ENCODE measurements at regions not wholly inside any gene's neighbourhood (a gene's known extent, or its start where the extent isn't known, plus 50 kb on each side); places are given as distances from the start of the nearest gene placed in this dataset.

DNA sequence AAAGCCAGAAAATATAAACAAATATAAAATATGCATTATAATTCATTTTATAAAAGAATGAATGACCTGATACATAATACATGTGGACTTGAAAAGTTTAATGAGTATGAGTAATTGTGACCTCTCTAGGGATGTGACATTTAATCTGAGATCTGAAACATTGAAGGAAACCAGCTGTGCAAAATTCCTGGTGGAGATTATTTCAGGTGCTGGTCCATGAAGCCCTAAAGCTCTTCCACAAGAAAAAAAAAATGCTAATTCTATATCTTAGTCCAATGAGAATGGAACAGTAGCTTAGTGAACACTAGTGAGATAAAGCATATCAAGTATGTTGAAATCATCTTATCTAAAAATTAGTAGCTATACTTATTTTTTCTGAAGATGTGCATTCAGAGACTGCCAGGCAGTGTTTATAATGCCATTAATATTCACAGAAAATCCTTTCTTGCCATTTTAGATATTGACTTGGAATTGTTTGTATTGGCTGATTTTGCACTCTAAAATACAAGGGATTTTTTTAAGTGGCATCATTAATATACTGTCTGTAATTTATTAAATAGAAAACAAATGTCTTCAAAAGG is 1485.9 kb downstream of the PLA2G4A start:
- no peak for DNase-seq (ENCODE audit: low read depth)

DNA sequence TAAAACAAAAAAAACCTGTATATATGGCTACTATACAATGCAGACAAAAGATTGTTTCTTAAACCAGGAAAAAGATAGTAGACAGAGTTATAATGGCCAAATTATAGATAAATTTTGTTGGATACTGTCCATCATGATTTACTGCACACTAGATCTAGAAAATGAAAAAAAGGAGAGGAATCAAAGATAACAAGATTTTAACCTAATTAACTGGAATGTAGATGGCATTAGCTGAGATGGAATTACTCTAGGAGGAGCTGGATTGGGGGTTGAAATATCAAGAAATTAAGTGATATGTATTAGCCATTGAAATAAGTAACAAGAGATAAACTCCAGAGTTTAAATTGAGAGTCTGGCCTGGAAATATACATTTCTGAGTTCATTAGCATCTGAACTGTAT is 1489.1 kb downstream of the PLA2G4A start:
- no peak for DNase-seq (ENCODE audit: low read depth)

GRCh38 chr1:188325211-188325610 is 1496.5 kb downstream of the PLA2G4A start:
- no peak for DNase-seq (ENCODE audit: low read depth)

- DNase-seq (ENCODE audit: low read depth): no peak
Observed at GRCh38 chr1:188343914-188344313, 1515.2 kb downstream of the PLA2G4A start.

DNA sequence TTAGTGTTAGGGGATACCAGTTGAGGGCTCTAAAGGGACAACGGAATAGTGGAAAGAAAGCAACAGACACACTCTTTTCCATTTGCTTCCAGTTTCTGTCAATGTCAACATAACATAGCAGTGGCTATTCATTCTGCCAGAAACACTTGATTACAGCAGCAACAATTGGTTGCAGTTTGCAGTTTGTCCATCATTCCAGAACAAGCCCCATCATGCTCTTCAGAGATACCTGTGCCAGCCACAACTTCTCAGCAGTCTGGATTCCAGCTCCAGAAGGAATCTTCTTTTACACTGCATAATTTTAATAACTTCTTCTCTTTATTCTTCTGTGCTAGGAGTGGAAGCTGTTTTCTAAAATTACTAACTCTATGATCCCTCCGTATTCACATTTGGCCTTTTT is 1521.4 kb downstream of the PLA2G4A start:
- DNase-seq (ENCODE audit: low read depth): no peak

- DNase-seq (ENCODE audit: low read depth): no peak
Observed at GRCh38 chr1:188355082-188355481, 1526.3 kb downstream of the PLA2G4A start.

DNA sequence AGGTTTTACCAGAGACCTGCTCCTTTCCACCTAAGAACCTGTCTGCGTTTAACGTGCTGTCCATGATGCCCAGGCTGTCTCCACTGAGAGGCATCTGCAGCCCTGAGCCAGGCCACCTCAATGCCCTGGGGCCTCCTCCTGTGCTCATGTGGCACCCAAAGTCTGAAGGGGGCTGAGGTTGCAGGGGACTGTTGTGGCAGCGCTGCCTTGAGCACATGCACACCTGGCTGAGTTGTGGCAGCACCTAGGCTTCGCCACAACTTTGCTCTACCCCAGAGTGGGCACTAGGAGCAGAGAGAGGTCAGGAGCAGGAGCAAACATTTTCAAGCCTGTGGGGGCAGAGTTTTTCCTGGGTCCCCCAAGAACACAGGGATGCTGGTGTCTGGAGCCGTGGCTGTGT is 1527.1 kb downstream of the PLA2G4A start:
- no peak for DNase-seq (ENCODE audit: low read depth)

GRCh38 chr1:188359315-188359714 is 1530.6 kb downstream of the PLA2G4A start:
- no peak for DNase-seq (ENCODE audit: low read depth)

DNA sequence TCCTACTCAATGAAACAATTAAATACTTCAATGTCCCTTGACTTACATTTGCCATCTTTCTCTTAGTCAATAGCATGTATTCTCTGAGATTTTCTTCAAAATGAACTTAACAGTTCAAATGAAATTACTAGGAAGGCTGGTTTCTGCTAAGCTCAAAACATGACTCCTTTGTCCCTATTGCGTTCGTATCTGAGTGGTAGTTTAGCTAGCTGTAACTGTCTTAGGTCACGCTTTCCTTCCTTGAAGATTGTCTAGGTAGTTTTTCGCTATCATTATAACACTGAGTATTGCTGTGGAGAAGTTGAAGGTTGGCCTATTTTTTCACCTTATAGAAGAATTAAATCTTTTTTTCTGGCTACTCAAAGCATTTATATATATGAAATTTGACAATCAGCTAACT is 1535.2 kb downstream of the PLA2G4A start:
- DNase-seq (ENCODE audit: low read depth): no peak

DNA sequence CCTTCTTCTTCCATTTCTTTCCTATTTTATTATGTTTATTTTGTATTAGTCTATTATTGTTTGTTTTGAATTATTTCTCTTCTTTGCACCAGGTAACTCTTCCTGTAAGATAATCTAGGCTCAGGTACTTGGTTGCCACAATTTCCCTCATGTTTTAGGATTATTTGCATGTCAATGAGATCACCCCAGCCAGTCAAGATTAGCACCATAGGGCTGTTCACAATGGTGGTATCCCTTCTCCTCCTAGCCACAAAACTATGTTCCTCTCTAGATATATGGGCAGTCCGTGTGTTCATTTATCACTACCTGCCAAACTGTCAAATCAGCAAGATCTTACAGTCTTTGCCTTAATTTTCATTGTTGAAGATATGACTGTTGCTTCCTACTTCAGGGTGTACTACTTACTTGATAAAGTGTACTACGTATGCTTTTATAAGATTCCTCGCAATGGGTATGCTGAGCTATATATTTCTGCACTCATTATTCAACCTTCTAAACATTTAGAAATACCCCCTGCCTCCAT is 1536.2 kb downstream of the PLA2G4A start:
- no peak for DNase-seq (ENCODE audit: low read depth)

DNA sequence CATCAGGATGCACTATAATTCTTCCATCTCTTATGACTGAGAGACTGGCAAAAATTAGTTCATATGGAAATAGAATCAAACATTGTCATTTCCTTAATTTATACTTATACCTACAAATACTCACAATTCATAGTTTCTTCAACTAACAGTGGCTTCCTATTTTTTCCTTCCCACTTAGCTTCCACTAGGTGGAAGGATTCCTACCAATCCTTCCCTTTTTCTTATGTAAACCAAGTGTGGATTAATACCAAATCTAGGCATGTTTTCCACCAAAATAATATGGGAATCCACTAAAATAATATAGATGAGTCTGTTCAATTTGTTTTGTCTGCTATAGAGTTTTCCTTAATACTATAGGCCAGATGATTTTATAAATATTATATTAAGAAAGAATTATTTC is 1537.1 kb downstream of the PLA2G4A start:
- DNase-seq (ENCODE audit: low read depth): no peak

GRCh38 chr1:188367661-188368060 is 1538.9 kb downstream of the PLA2G4A start:
- no peak for DNase-seq (ENCODE audit: low read depth)

DNA sequence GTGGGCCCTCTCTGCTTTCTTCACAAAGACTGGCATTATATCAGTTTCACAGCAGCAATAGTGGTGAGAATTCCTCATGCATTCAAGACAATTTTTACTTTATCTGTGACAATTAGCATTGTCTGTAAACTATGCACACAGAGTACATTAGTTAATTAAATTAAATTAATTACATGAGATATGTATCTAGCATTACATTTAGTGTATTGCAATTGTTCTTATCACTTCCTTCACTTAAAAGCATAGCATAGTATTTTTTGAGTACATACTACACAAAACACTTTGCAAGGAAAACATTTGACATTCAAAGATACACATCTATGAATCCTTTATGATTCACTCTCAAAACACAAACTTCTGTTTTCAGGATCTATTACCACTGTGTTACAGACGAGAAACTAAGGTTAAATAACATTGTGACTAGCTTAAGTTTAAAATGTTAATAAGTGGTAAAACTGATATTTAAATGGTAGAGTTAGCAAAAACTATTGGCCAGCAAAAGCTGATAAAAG is 1542.6 kb downstream of the PLA2G4A start:
- no peak for DNase-seq (ENCODE audit: low read depth)

- no peak for DNase-seq (ENCODE audit: low read depth)
Observed at GRCh38 chr1:188372821-188373220, 1544.1 kb downstream of the PLA2G4A start.

GRCh38 chr1:188382851-188383250 is 1554.1 kb downstream of the PLA2G4A start:
- no peak for DNase-seq (ENCODE audit: low read depth)

DNA sequence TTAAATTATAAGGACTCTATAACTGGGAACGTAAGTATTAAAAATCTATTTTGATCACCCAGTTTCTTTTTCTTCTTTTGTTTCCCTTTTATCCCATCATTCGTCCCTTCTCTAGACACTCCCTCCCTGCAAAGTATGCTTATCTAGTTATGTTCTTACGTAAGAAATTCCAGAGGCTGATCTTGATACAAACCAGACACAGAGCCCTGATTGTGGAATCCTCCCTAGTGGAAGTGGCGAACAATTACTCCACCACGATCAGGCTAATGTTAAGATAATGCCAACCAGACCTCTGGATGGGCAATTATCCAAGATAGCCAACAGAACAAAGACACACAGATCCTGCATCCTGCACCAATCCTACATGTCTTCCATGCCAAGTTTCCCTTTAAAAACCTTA is 1557.4 kb downstream of the PLA2G4A start:
- DNase-seq (ENCODE audit: low read depth): no peak

- no peak for DNase-seq (ENCODE audit: low read depth)
Observed at GRCh38 chr1:188386666-188387065, 1557.9 kb downstream of the PLA2G4A start.

- DNase-seq (ENCODE audit: low read depth): no peak
Observed at GRCh38 chr1:188394677-188395076, 1565.9 kb downstream of the PLA2G4A start.

- no peak for DNase-seq (ENCODE audit: low read depth)
Observed at GRCh38 chr1:188397521-188397920, 1568.8 kb downstream of the PLA2G4A start.

- no peak for DNase-seq (ENCODE audit: low read depth)
Observed at GRCh38 chr1:188402986-188403385, 1574.2 kb downstream of the PLA2G4A start.

- no peak for DNase-seq (ENCODE audit: low read depth)
Observed at GRCh38 chr1:188406636-188407035, 1577.9 kb downstream of the PLA2G4A start.

DNA sequence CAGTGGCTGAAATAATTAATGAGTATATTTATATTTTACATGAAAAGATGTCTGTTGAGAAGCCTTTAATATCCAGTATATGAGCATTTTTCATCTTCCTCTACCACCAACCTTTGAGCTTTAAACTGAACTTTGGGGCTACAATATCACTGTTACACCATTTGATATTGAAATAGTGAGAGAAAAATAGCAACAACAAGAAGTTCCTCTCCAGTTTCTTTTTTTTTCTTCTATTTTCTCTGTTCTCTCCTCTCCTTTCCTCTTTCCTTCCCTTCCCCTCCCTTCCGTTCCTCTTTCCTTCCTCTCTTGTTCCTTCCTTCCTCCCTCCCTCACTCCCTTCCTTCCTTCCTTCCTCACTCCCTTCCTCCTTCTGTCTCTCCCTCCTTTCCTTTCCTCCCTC is 1591.4 kb downstream of the PLA2G4A start:
- no peak for DNase-seq (ENCODE audit: low read depth)

- DNase-seq (ENCODE audit: low read depth): no peak
Observed at GRCh38 chr1:188423073-188423472, 1594.3 kb downstream of the PLA2G4A start.

GRCh38 chr1:188424176-188424575 is 1595.4 kb downstream of the PLA2G4A start:
- no peak for DNase-seq (ENCODE audit: low read depth)

Data from stromal cell of bone marrow (primary cell).